Caco-2 (cell line): ENCODE measurements at regions not wholly inside any gene's neighbourhood (a gene's known extent, or its start where the extent isn't known, plus 50 kb on each side); places are given as distances from the start of the nearest gene placed in this dataset.

Experiments used
- BruUV-seq: library from RNA; stranded (reverse); fragments of 400-500 nt; replicated peaks from 2 replicates; lab custom pipeline; 2021; lab: Mats Ljungman, UMichigan
- CTCF ChIA-PET: fragments of 300-600 bp; sonication (Branson Sonifier 250); formaldehyde crosslinking; loops from one replicate; lab custom pipeline; 2022; ENCODE audit warnings: antibody characterized with exemption; lab: Charles Lee
- POLR2A ChIA-PET: fragments of 300-600 bp; sonication (Branson Sonifier 250); formaldehyde crosslinking; loops from one replicate; lab custom pipeline; 2022; ENCODE audit warnings: antibody characterized with exemption; lab: Charles Lee
- DNase-seq, 2 experiments: peaks; one replicate each; pipeline versions ENCODE4 v3.0.0 to v3.0.0-alpha.2; 2020 to 2022
- H3K27me3 ChIP-seq: replicated peaks from 2 replicates; pipeline ENCODE4 v1.6.0; 2011; ENCODE audit warnings: low read length; ENCODE audit not compliant: control insufficient read depth, insufficient read depth
- H3K36me3 ChIP-seq: 2 replicates; pipeline ENCODE4 v1.5.1; 2011; ENCODE audit warnings: low read length; ENCODE audit not compliant: control insufficient read depth, insufficient read depth
- H3K4me1 ChIP-seq: fragments of 250-450 bp; sonication (Bioruptor Pico); 2 replicates; pipeline ENCODE4 v1.5.1; 2020; ENCODE audit warnings: mild to moderate bottlenecking
- H3K4me3 ChIP-seq: 2 replicates; pipeline ENCODE4 v1.5.1; 2011; ENCODE audit warnings: low read depth, mild to moderate bottlenecking, control low read depth, low read length
- H3K9me3 ChIP-seq: fragments of 250-450 bp; sonication (Bioruptor Pico); 2 replicates; pipeline ENCODE4 v1.5.1; 2020; ENCODE audit warnings: mild to moderate bottlenecking, moderate library complexity
- H3K27ac Mint-ChIP-seq: one replicate; pipeline ENCODE4 v1.8.0; 2022; ENCODE audit warnings: mixed read lengths; ENCODE audit not compliant: unreplicated experiment
- H3K27me3 Mint-ChIP-seq: one replicate; pipeline ENCODE4 v1.8.0; 2022; ENCODE audit warnings: mixed read lengths; ENCODE audit not compliant: insufficient read depth, unreplicated experiment
- H3K36me3 Mint-ChIP-seq: one replicate; pipeline ENCODE4 v1.8.0; 2022; ENCODE audit warnings: mild to moderate bottlenecking, mixed read lengths; ENCODE audit not compliant: insufficient read depth, unreplicated experiment
- H3K4me1 Mint-ChIP-seq: one replicate; pipeline ENCODE4 v1.8.0; 2022; ENCODE audit warnings: low read depth, mixed read lengths; ENCODE audit not compliant: unreplicated experiment
- H3K4me3 Mint-ChIP-seq: one replicate; pipeline ENCODE4 v1.8.0; 2022; ENCODE audit warnings: mild to moderate bottlenecking, moderate library complexity, mixed read lengths; ENCODE audit not compliant: unreplicated experiment
- H3K9me3 Mint-ChIP-seq: one replicate; pipeline ENCODE4 v1.8.0; 2022; ENCODE audit warnings: mixed read lengths; ENCODE audit not compliant: unreplicated experiment
- CTCF ChIP-seq, 2 experiments: fragments of 200-600 bp in 1 of 2; IDR thresholded peaks; 1 replicate in 1 of 2; 2 replicates in 1 of 2; pipeline versions ENCODE4 v1.5.1 to v1.8.0; 2011 to 2022; ENCODE audit warnings: antibody characterized with exemption in 1 of 2, control low read depth in 1 of 2, inconsistent platforms in 1 of 2, low read depth in 1 of 2, low read length in 1 of 2, mild to moderate bottlenecking in 1 of 2, moderate library complexity in 1 of 2; ENCODE audit not compliant: insufficient read depth in 1 of 2, severe bottlenecking in 1 of 2, unreplicated experiment in 1 of 2
- intact Hi-C: fragments of 100-400 bp; cut with micrococcal nuclease; formaldehyde crosslinking; loops from one replicate; pipeline ENCODE4 v1.10.0; 2022; ENCODE audit not compliant: unreplicated experiment

DNA sequence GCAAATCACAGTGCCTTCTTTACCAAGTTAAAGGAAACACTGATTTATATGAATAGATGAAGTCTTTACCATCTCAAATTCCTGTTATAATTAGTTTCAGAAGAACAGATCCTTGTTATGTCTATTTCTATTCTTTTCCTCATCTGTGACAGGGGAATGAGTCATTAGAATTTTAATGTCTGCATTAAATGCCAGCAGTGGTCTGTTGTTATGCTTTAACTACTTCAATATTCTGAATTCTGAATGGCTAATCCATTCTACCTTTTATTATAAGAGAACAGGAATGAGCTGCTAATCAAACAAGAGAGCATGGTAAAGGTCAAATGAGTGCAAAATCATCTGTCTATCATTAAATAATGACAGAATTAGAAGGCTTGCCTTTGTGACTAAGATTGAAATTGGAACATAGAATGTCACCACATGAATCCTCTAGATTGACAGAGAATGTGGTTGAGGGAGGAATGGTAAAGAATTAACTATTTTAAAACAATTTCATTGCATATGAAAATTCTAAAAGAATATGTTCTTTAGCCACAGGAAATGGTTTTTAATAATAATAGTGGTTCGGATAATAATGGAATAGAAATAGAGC, 935.5 kb downstream of the ADGRL3 start:
- Histone ChIP-seq H3K36me3 (no peaks in the 10 kb centered on the region), H3K4me1 (no peaks in the 10 kb centered on the region), H3K9me3 (no peaks in the 10 kb centered on the region), H3K4me3 (no peak overlapping the region), H3K27me3 (no peaks in the 10 kb centered on the region)
- no peak for DNase-seq
- Mint-ChIP-seq H3K4me3 (no peak overlapping the region), H3K9me3 (peaks cover 11% of the 10 kb centered on the region), H3K27ac (no peak overlapping the region), H3K36me3 (no peaks in the 10 kb centered on the region), H3K27me3 (no peaks in the 10 kb centered on the region), H3K4me1 (no peaks in the 10 kb centered on the region)
- ChIA-PET CTCF (no interaction called here), POLR2A (no interaction called here)
- TF ChIP-seq CTCF (IDR thresholded peaks at IDR 0.05; ENCODE audit: insufficient read depth in 1 of 2, low read depth in 1 of 2, low read length in 1 of 2, severe bottlenecking in 1 of 2, unreplicated experiment in 1 of 2) = no peak
- intact Hi-C loops = no loop called here
- no TSS peak for BruUV-seq

- H3K4me1 ChIP-seq = no peaks in the 10 kb centered on the region
- H3K27me3 ChIP-seq = no peaks in the 10 kb centered on the region
- Mint-ChIP-seq H3K36me3 (no peaks in the 10 kb centered on the region), H3K27ac (no peak overlapping the region), H3K9me3 (peaks cover 11% of the 10 kb centered on the region), H3K4me1 (no peaks in the 10 kb centered on the region), H3K4me3 (no peak overlapping the region), H3K27me3 (no peaks in the 10 kb centered on the region)
- no peak for DNase-seq
- H3K4me3 ChIP-seq = no peak overlapping the region
- CTCF ChIA-PET = no interaction called here
- POLR2A ChIA-PET = no interaction called here
- no peaks in the 10 kb centered on the region for H3K9me3 ChIP-seq
- intact Hi-C loops = no loop called here
- TF ChIP-seq CTCF (IDR thresholded peaks at IDR 0.05; ENCODE audit: insufficient read depth in 1 of 2, low read depth in 1 of 2, low read length in 1 of 2, severe bottlenecking in 1 of 2, unreplicated experiment in 1 of 2) = no peak
- H3K36me3 ChIP-seq = no peaks in the 10 kb centered on the region
- BruUV-seq = no TSS peak
Observed at GRCh38 chr4:62133977-62134376, 933.9 kb downstream of the ADGRL3 start.

- intact Hi-C loops = no loop called here
- no TSS peak for BruUV-seq
- no peaks in the 10 kb centered on the region for H3K4me1 ChIP-seq
- TF ChIP-seq CTCF (IDR thresholded peaks at IDR 0.05; ENCODE audit: insufficient read depth in 1 of 2, low read depth in 1 of 2, low read length in 1 of 2, severe bottlenecking in 1 of 2, unreplicated experiment in 1 of 2) = no peak
- ChIA-PET POLR2A (no interaction called here), CTCF (no interaction called here)
- H3K4me3 ChIP-seq = no peak overlapping the region
- H3K27me3 ChIP-seq = no peaks in the 10 kb centered on the region
- Mint-ChIP-seq H3K36me3 (no peaks in the 10 kb centered on the region), H3K9me3 (peaks cover 11% of the 10 kb centered on the region), H3K27ac (no peak overlapping the region), H3K27me3 (no peaks in the 10 kb centered on the region), H3K4me1 (no peaks in the 10 kb centered on the region), H3K4me3 (no peak overlapping the region)
- no peaks in the 10 kb centered on the region for H3K9me3 ChIP-seq
- no peaks in the 10 kb centered on the region for H3K36me3 ChIP-seq
- no peak for DNase-seq
Observed at GRCh38 chr4:62133101-62133897, 933.2 kb downstream of the ADGRL3 start.
